Liver (tissue), 8 donors: ENCODE measurements at regions not wholly inside any gene's neighbourhood (a gene's known extent, or its start where the extent isn't known, plus 50 kb on each side); places are given as distances from the start of the nearest gene placed in this dataset.

ENCODE experiments used
- DNase-seq: peaks from one replicate; pipeline ENCODE4 v3.0.0-alpha.2; 2017; ENCODE audit warnings: low spot score
- H3K27ac ChIP-seq, 2 donors: one replicate each; pipeline ENCODE4 v1.7.0; 2013; ENCODE audit warnings: inconsistent platforms in 2 of 2, low read length in 2 of 2, control low read depth in 1 of 2, low read depth in 1 of 2, mild to moderate bottlenecking in 1 of 2
- H3K27me3 ChIP-seq, 4 donors: one replicate each; pipeline versions ENCODE4 v1.6.1 to v1.7.0; 2013; ENCODE audit warnings: low read length in 3 of 4, inconsistent platforms in 1 of 4, mild to moderate bottlenecking in 1 of 4, moderate library complexity in 1 of 4; ENCODE audit not compliant: control insufficient read depth in 4 of 4, insufficient read depth in 4 of 4
- H3K36me3 ChIP-seq, 4 donors: one replicate each; pipeline versions ENCODE4 v1.6.1 to v1.7.0; 2013; ENCODE audit warnings: low read length in 3 of 4, mild to moderate bottlenecking in 3 of 4, low read depth in 1 of 4, moderate library complexity in 1 of 4; ENCODE audit not compliant: control insufficient read depth in 4 of 4, insufficient read depth in 3 of 4
- H3K4me1 ChIP-seq, 4 donors: one replicate each; pipeline versions ENCODE4 v1.6.1 to v1.7.0; 2013; ENCODE audit warnings: low read length in 3 of 4, mild to moderate bottlenecking in 3 of 4, moderate library complexity in 1 of 4; ENCODE audit not compliant: control insufficient read depth in 4 of 4, insufficient read depth in 4 of 4
- H3K4me3 ChIP-seq, 3 donors: one replicate each; pipeline versions ENCODE4 v1.6.1 to v1.7.0; 2013; ENCODE audit warnings: low read length in 3 of 3, control low read depth in 1 of 3, low read depth in 1 of 3, mild to moderate bottlenecking in 1 of 3
- H3K9ac ChIP-seq, 2 donors: one replicate each; pipeline ENCODE4 v1.7.0; 2013; ENCODE audit warnings: low read length in 2 of 2, mild to moderate bottlenecking in 2 of 2, moderate library complexity in 2 of 2, control low read depth in 1 of 2, low read depth in 1 of 2
- H3K9me3 ChIP-seq, 4 donors: one replicate each; pipeline versions ENCODE4 v1.6.1 to v1.7.0; 2013; ENCODE audit warnings: low read length in 3 of 4; ENCODE audit not compliant: control insufficient read depth in 4 of 4
- EGR1 ChIP-seq, 2 donors: IDR thresholded peaks; 2 replicates each; pipeline ENCODE4 v1.6.1; 2016 to 2018; ENCODE audit warnings: antibody characterized with exemption in 2 of 2, low read depth in 2 of 2
- FOXA1 ChIP-seq: IDR thresholded peaks from 2 replicates; pipeline ENCODE4 v1.6.1; 2016; ENCODE audit warnings: antibody characterized with exemption
- FOXA2 ChIP-seq: IDR thresholded peaks from 2 replicates; pipeline ENCODE4 v1.6.1; 2016; ENCODE audit warnings: antibody characterized with exemption
- HNF4A ChIP-seq, 2 donors: conservative IDR thresholded peaks; 2 replicates each; pipeline ENCODE4 v1.6.1; 2016; ENCODE audit warnings: antibody characterized with exemption in 2 of 2, mild to moderate bottlenecking in 2 of 2
- HNF4G ChIP-seq: IDR thresholded peaks from 2 replicates; pipeline ENCODE4 v1.6.1; 2016; ENCODE audit warnings: antibody characterized with exemption
- JUND ChIP-seq, 2 donors: IDR thresholded peaks; 2 replicates each; pipeline ENCODE4 v1.6.1; 2016; ENCODE audit warnings: antibody characterized with exemption in 2 of 2
- NR2F2 ChIP-seq: IDR thresholded peaks from 2 replicates; pipeline ENCODE4 v1.6.1; 2016; ENCODE audit warnings: antibody characterized with exemption
- RAD21 ChIP-seq, 2 donors: IDR thresholded peaks; 2 replicates each; pipeline ENCODE4 v1.6.1; 2016; ENCODE audit warnings: antibody characterized with exemption in 2 of 2, mild to moderate bottlenecking in 2 of 2
- RXRA ChIP-seq, 2 donors: IDR thresholded peaks; 2 replicates each; pipeline ENCODE4 v1.6.1; 2017 to 2018; ENCODE audit warnings: antibody characterized with exemption in 2 of 2, mild to moderate bottlenecking in 1 of 2
- TAF1 ChIP-seq: conservative IDR thresholded peaks from 2 replicates; pipeline ENCODE4 v1.6.1; 2016; ENCODE audit warnings: antibody characterized with exemption, mild to moderate bottlenecking
- YY1 ChIP-seq: IDR thresholded peaks from 2 replicates; pipeline ENCODE4 v1.6.1; 2016; ENCODE audit warnings: antibody characterized with exemption, mild to moderate bottlenecking
- WGBS: extraction: QIAGEN DNeasy Blood & Tissue Kit; methylation state at CpG from one replicate; pipeline ENCODE4 v1.1.7; 2013; 5-methylcytosine and 5-hydroxymethylcytosine counted together
- TF ChIP-seq, protein P1 (sequence below): IDR thresholded peaks from 2 replicates; pipeline ENCODE4 v1.6.1; 2016; ENCODE audit warnings: antibody characterized with exemption
- TF ChIP-seq, protein P2 (sequence below): IDR thresholded peaks from 2 replicates; pipeline ENCODE4 v1.6.1; 2016; ENCODE audit warnings: antibody characterized with exemption, mild to moderate bottlenecking
- TF ChIP-seq, protein P3 (sequence below): IDR thresholded peaks from 2 replicates; pipeline ENCODE4 v1.6.1; 2016; ENCODE audit warnings: antibody characterized with exemption
- TF ChIP-seq, protein P4 (sequence below): fragments of 150-350 bp; IDR thresholded peaks from 2 replicates; pipeline ENCODE4 v1.5.1; 2017; ENCODE audit warnings: improper control_type of control experiment, low read depth, low read length; ENCODE audit not compliant: missing input control
- donor health status: healthy.
- donor health status: healthy.
- donor health status: healthy.
- donor health status: healthy.
- donor health status: healthy.

DNA sequence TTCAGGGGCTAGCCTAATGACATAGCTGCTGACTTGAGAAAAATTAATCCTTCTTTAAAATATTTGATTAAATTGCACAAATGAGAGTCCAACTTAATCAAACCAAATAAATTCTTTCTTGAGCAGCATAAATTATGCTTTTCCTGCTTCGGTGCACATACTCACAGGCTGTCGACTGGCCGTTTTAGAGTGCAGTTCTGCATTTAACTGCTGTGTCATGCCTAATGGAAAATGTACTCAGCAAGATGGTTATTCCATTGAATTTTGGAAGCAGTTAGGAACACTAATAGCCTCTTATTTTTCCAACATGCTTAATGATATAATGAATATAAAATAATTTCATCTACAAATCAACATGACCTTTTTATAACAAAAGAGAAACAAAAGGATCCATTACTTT is 266.1 kb upstream of the LRIG3 start:
- Histone ChIP-seq H3K27me3 (no peaks in the 10 kb centered on the region), H3K4me3 (no peak overlapping the region), H3K9ac (no peak overlapping the region), H3K36me3 (no peaks in the 10 kb centered on the region), H3K27ac (no peak overlapping the region), H3K9me3 (peaks cover 0 to 3% (median 0%) of the 10 kb centered on the region in 4 donors), H3K4me1 (no peaks in the 10 kb centered on the region)
- no peak for TF ChIP-seq EGR1 (IDR thresholded peaks at IDR 0.05; ENCODE audit: low read depth in 2 of 2)
- no peak for TF ChIP-seq HNF4A (conservative IDR thresholded peaks at IDR 0.05)
- no peak for TF ChIP-seq FOXA2
- TF ChIP-seq, protein P1, sequence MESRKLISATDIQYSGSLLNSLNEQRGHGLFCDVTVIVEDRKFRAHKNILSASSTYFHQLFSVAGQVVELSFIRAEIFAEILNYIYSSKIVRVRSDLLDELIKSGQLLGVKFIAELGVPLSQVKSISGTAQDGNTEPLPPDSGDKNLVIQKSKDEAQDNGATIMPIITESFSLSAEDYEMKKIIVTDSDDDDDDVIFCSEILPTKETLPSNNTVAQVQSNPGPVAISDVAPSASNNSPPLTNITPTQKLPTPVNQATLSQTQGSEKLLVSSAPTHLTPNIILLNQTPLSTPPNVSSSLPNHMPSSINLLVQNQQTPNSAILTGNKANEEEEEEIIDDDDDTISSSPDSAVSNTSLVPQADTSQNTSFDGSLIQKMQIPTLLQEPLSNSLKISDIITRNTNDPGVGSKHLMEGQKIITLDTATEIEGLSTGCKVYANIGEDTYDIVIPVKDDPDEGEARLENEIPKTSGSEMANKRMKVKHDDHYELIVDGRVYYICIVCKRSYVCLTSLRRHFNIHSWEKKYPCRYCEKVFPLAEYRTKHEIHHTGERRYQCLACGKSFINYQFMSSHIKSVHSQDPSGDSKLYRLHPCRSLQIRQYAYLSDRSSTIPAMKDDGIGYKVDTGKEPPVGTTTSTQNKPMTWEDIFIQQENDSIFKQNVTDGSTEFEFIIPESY: no peak
- TF ChIP-seq JUND (IDR thresholded peaks at IDR 0.05): no peak
- TF ChIP-seq, protein P2, sequence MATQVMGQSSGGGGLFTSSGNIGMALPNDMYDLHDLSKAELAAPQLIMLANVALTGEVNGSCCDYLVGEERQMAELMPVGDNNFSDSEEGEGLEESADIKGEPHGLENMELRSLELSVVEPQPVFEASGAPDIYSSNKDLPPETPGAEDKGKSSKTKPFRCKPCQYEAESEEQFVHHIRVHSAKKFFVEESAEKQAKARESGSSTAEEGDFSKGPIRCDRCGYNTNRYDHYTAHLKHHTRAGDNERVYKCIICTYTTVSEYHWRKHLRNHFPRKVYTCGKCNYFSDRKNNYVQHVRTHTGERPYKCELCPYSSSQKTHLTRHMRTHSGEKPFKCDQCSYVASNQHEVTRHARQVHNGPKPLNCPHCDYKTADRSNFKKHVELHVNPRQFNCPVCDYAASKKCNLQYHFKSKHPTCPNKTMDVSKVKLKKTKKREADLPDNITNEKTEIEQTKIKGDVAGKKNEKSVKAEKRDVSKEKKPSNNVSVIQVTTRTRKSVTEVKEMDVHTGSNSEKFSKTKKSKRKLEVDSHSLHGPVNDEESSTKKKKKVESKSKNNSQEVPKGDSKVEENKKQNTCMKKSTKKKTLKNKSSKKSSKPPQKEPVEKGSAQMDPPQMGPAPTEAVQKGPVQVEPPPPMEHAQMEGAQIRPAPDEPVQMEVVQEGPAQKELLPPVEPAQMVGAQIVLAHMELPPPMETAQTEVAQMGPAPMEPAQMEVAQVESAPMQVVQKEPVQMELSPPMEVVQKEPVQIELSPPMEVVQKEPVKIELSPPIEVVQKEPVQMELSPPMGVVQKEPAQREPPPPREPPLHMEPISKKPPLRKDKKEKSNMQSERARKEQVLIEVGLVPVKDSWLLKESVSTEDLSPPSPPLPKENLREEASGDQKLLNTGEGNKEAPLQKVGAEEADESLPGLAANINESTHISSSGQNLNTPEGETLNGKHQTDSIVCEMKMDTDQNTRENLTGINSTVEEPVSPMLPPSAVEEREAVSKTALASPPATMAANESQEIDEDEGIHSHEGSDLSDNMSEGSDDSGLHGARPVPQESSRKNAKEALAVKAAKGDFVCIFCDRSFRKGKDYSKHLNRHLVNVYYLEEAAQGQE: no peak
- no peak for TF ChIP-seq NR2F2
- TF ChIP-seq HNF4G: no peak
- TF ChIP-seq FOXA1: no peak
- 70% methylated on average over 3 of the region's 3 CpGs for WGBS
- DNase-seq: no peak

DNA sequence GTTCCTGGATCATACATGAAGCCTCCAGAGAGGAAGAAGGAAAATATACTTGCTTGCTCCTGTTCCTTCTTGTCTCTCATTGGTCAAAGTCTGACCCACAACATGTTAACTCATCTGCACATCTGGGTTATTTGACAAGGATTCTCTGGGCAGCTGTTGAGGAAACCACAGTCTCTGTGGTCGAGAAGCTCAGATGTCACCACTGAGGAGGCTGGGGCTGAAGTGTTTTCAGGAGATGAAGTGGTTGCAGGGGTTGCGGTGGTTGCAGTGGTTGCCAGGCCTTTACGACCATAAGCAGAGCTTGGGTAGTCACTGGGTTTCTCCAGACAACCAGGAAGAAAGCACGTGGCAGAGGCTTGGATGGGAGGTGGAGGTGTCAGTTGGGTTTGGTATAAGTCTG is 265.0 kb upstream of the LRIG3 start:
- DNase-seq: no peak
- Histone ChIP-seq H3K4me1 (no peaks in the 10 kb centered on the region), H3K9ac (no peak overlapping the region), H3K27me3 (no peaks in the 10 kb centered on the region), H3K27ac (no peak overlapping the region), H3K4me3 (no peak overlapping the region), H3K9me3 (peaks cover 0 to under 1% (median 0%) of the 10 kb centered on the region in 4 donors), H3K36me3 (no peaks in the 10 kb centered on the region)
- WGBS: 64% methylated on average over 4 of the region's 4 CpGs
- TF ChIP-seq JUND (IDR thresholded peaks at IDR 0.05) (no peak), HNF4G (no peak), YY1 (no peak), RAD21 (IDR thresholded peaks at IDR 0.05) (no peak), TAF1 (no peak), NR2F2 (no peak), HNF4A (conservative IDR thresholded peaks at IDR 0.05) (no peak), FOXA1 (no peak), RXRA (IDR thresholded peaks at IDR 0.05) (no peak)
- TF ChIP-seq, protein P3, sequence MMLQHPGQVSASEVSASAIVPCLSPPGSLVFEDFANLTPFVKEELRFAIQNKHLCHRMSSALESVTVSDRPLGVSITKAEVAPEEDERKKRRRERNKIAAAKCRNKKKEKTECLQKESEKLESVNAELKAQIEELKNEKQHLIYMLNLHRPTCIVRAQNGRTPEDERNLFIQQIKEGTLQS: no peak
- TF ChIP-seq, protein P4, sequence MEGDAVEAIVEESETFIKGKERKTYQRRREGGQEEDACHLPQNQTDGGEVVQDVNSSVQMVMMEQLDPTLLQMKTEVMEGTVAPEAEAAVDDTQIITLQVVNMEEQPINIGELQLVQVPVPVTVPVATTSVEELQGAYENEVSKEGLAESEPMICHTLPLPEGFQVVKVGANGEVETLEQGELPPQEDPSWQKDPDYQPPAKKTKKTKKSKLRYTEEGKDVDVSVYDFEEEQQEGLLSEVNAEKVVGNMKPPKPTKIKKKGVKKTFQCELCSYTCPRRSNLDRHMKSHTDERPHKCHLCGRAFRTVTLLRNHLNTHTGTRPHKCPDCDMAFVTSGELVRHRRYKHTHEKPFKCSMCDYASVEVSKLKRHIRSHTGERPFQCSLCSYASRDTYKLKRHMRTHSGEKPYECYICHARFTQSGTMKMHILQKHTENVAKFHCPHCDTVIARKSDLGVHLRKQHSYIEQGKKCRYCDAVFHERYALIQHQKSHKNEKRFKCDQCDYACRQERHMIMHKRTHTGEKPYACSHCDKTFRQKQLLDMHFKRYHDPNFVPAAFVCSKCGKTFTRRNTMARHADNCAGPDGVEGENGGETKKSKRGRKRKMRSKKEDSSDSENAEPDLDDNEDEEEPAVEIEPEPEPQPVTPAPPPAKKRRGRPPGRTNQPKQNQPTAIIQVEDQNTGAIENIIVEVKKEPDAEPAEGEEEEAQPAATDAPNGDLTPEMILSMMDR: no peak
